ENCODE measurements at regions not wholly inside any gene's neighbourhood (a gene's known extent, or its start where the extent isn't known, plus 50 kb on each side); places are given as distances from the start of the nearest gene placed in this dataset.

- H3K36me3 Mint-ChIP-seq (ENCODE audit: low read depth), result no peaks in the 10 kb centered on the region
- no peaks in the 10 kb centered on the region for H3K27me3 Mint-ChIP-seq
These were observed 137.5 kb downstream of the FOXA2 start for GRCh38 chr20:22446613-22447446.

GRCh38 chr20:22442318-22442717 lies 142.1 kb downstream of the FOXA2 start:
- Mint-ChIP-seq H3K4me1 (no peaks in the 10 kb centered on the region), H3K4me3 (no peak overlapping the region), H3K27ac (no peak overlapping the region), H3K36me3 (ENCODE audit: low read depth) (no peaks in the 10 kb centered on the region), H3K9me3 (peaks cover 13% of the 10 kb centered on the region), H3K27me3 (no peaks in the 10 kb centered on the region)
- no peak for ATAC-seq (replicated peaks)

More at GRCh38 chr20:22446613-22447446, 137.5 kb downstream of the FOXA2 start:
- peaks cover 11% of the 10 kb centered on the region for H3K9me3 Mint-ChIP-seq
- no peaks in the 10 kb centered on the region for H3K4me1 Mint-ChIP-seq
- H3K27ac Mint-ChIP-seq, result no peak overlapping the region
- no peak for ATAC-seq (replicated peaks)
- no peak overlapping the region for H3K4me3 Mint-ChIP-seq

- Mint-ChIP-seq H3K27ac (no peak overlapping the region), H3K4me3 (no peak overlapping the region), H3K36me3 (ENCODE audit: low read depth) (no peaks in the 10 kb centered on the region), H3K9me3 (peaks cover 10% of the 10 kb centered on the region), H3K4me1 (no peaks in the 10 kb centered on the region), H3K27me3 (no peaks in the 10 kb centered on the region)
- no peak for ATAC-seq (replicated peaks)
These were observed 145.4 kb downstream of the FOXA2 start for GRCh38 chr20:22438926-22439325.

GRCh38 chr20:22438346-22438745 lies 146.0 kb downstream of the FOXA2 start:
- ATAC-seq (replicated peaks), result no peak
- H3K9me3 Mint-ChIP-seq, result peaks cover 10% of the 10 kb centered on the region
- H3K27me3 Mint-ChIP-seq, result no peaks in the 10 kb centered on the region
- H3K27ac Mint-ChIP-seq, result no peak overlapping the region
- no peaks in the 10 kb centered on the region for H3K4me1 Mint-ChIP-seq
- H3K36me3 Mint-ChIP-seq (ENCODE audit: low read depth), result no peaks in the 10 kb centered on the region
- no peak overlapping the region for H3K4me3 Mint-ChIP-seq

GRCh38 chr20:22437354-22437753 lies 147.0 kb downstream of the FOXA2 start:
- H3K27ac Mint-ChIP-seq, result no peak overlapping the region
- no peak overlapping the region for H3K4me3 Mint-ChIP-seq
- peaks cover 10% of the 10 kb centered on the region for H3K9me3 Mint-ChIP-seq
- H3K36me3 Mint-ChIP-seq (ENCODE audit: low read depth), result no peaks in the 10 kb centered on the region
- no peak for ATAC-seq (replicated peaks)
- no peaks in the 10 kb centered on the region for H3K4me1 Mint-ChIP-seq
- H3K27me3 Mint-ChIP-seq, result no peaks in the 10 kb centered on the region

- H3K4me3 Mint-ChIP-seq, result no peak overlapping the region
- H3K9me3 Mint-ChIP-seq, result peaks cover 5% of the 10 kb centered on the region
- H3K36me3 Mint-ChIP-seq (ENCODE audit: low read depth), result no peaks in the 10 kb centered on the region
- no peak for ATAC-seq (replicated peaks)
- H3K4me1 Mint-ChIP-seq, result no peaks in the 10 kb centered on the region
- no peak overlapping the region for H3K27ac Mint-ChIP-seq
- H3K27me3 Mint-ChIP-seq, result no peaks in the 10 kb centered on the region
These were observed 153.0 kb downstream of the FOXA2 start for GRCh38 chr20:22431419-22431818.

- no peak overlapping the region for H3K27ac Mint-ChIP-seq
- no peak for ATAC-seq (replicated peaks)
- H3K36me3 Mint-ChIP-seq (ENCODE audit: low read depth), result no peaks in the 10 kb centered on the region
- no peak overlapping the region for H3K4me3 Mint-ChIP-seq
- H3K9me3 Mint-ChIP-seq, result peaks cover 9% of the 10 kb centered on the region
- H3K4me1 Mint-ChIP-seq, result no peaks in the 10 kb centered on the region
- H3K27me3 Mint-ChIP-seq, result no peaks in the 10 kb centered on the region
These were observed 153.6 kb downstream of the FOXA2 start for GRCh38 chr20:22430746-22431168.

- Mint-ChIP-seq H3K4me1 (no peaks in the 10 kb centered on the region), H3K27ac (no peak overlapping the region), H3K27me3 (no peaks in the 10 kb centered on the region), H3K36me3 (ENCODE audit: low read depth) (no peaks in the 10 kb centered on the region), H3K4me3 (no peak overlapping the region), H3K9me3 (peaks cover 9% of the 10 kb centered on the region)
- no peak for ATAC-seq (replicated peaks)
These were observed 154.1 kb downstream of the FOXA2 start for GRCh38 chr20:22430154-22430745.

GRCh38 chr20:22429175-22430153 lies 154.9 kb downstream of the FOXA2 start:
- ATAC-seq (replicated peaks), result no peak
- H3K4me1 Mint-ChIP-seq, result no peaks in the 10 kb centered on the region
- no peaks in the 10 kb centered on the region for H3K27me3 Mint-ChIP-seq
- H3K36me3 Mint-ChIP-seq (ENCODE audit: low read depth), result no peaks in the 10 kb centered on the region
- peaks cover 7% of the 10 kb centered on the region for H3K9me3 Mint-ChIP-seq
- no peak overlapping the region for H3K27ac Mint-ChIP-seq
- no peak overlapping the region for H3K4me3 Mint-ChIP-seq

- no peak overlapping the region for H3K4me3 Mint-ChIP-seq
- ATAC-seq (replicated peaks), result no peak
- H3K27me3 Mint-ChIP-seq, result no peaks in the 10 kb centered on the region
- peaks cover 12% of the 10 kb centered on the region for H3K9me3 Mint-ChIP-seq
- no peaks in the 10 kb centered on the region for H3K4me1 Mint-ChIP-seq
- H3K27ac Mint-ChIP-seq, result no peak overlapping the region
- H3K36me3 Mint-ChIP-seq (ENCODE audit: low read depth), result no peaks in the 10 kb centered on the region
These were observed 156.3 kb downstream of the FOXA2 start for GRCh38 chr20:22428051-22428450.

- ATAC-seq (replicated peaks), result no peak
- H3K27me3 Mint-ChIP-seq, result no peaks in the 10 kb centered on the region
- H3K4me1 Mint-ChIP-seq, result no peaks in the 10 kb centered on the region
- no peak overlapping the region for H3K4me3 Mint-ChIP-seq
- no peak overlapping the region for H3K27ac Mint-ChIP-seq
- peaks cover 12% of the 10 kb centered on the region for H3K9me3 Mint-ChIP-seq
- no peaks in the 10 kb centered on the region for H3K36me3 Mint-ChIP-seq (ENCODE audit: low read depth)
These were observed 157.6 kb downstream of the FOXA2 start for GRCh38 chr20:22426772-22427171.

GRCh38 chr20:22425344-22426295 lies 158.8 kb downstream of the FOXA2 start:
- H3K4me3 Mint-ChIP-seq, result no peak overlapping the region
- H3K9me3 Mint-ChIP-seq, result peaks cover 12% of the 10 kb centered on the region
- H3K36me3 Mint-ChIP-seq (ENCODE audit: low read depth), result no peaks in the 10 kb centered on the region

GRCh38 chr20:22423190-22423832 lies 161.1 kb downstream of the FOXA2 start:
- no peak for ATAC-seq (replicated peaks)
- H3K9me3 Mint-ChIP-seq, result peaks cover 12% of the 10 kb centered on the region
- no peaks in the 10 kb centered on the region for H3K4me1 Mint-ChIP-seq
- no peak overlapping the region for H3K4me3 Mint-ChIP-seq
- H3K27me3 Mint-ChIP-seq, result no peaks in the 10 kb centered on the region
- no peaks in the 10 kb centered on the region for H3K36me3 Mint-ChIP-seq (ENCODE audit: low read depth)
- H3K27ac Mint-ChIP-seq, result no peak overlapping the region

More at GRCh38 chr20:22425344-22426295, 158.8 kb downstream of the FOXA2 start:
- Mint-ChIP-seq H3K27ac (no peak overlapping the region), H3K4me1 (no peaks in the 10 kb centered on the region), H3K27me3 (no peaks in the 10 kb centered on the region)
- no peak for ATAC-seq (replicated peaks)
